GM21528 (cell line): ENCODE measurements at regions not wholly inside any gene's neighbourhood (a gene's known extent, or its start where the extent isn't known, plus 50 kb on each side); places are given as distances from the start of the nearest gene placed in this dataset.

Source experiments
- ATAC-seq: cut with Tn5 transposase; IDR thresholded peaks from one replicate; pipeline ENCODE4 v1.9.1; 2021; ENCODE audit warnings: mild to moderate bottlenecking, moderate library complexity; ENCODE audit not compliant: unreplicated experiment, low FRiP score

- ATAC-seq = no peak
Measured at GRCh38 chr20:57891014-57891413, 181.2 kb upstream of the PMEPA1 start.

- no peak for ATAC-seq
Measured at GRCh38 chr20:57890202-57890800, 180.5 kb upstream of the PMEPA1 start.

- no peak for ATAC-seq
Measured at GRCh38 chr20:57888591-57888990, 178.8 kb upstream of the PMEPA1 start.

- no peak for ATAC-seq
Measured at GRCh38 chr20:57884956-57885355, 175.1 kb upstream of the PMEPA1 start.

- no peak for ATAC-seq
Measured at GRCh38 chr20:57883761-57884160, 173.9 kb upstream of the PMEPA1 start.

- ATAC-seq = no peak
Measured at GRCh38 chr20:57883224-57883623, 173.4 kb upstream of the PMEPA1 start.

GRCh38 chr20:57882451-57883161 lies 172.8 kb upstream of the PMEPA1 start:
- ATAC-seq = no peak

GRCh38 chr20:57881466-57882385 lies 171.9 kb upstream of the PMEPA1 start:
- ATAC-seq = no peak

- no peak for ATAC-seq
Measured at GRCh38 chr20:57880571-57880892, 170.7 kb upstream of the PMEPA1 start.

- no peak for ATAC-seq
Measured at GRCh38 chr20:57879779-57880570, 170.2 kb upstream of the PMEPA1 start.

GRCh38 chr20:57879437-57879778 lies 169.6 kb upstream of the PMEPA1 start:
- ATAC-seq = no peak

GRCh38 chr20:57878786-57879424 lies 169.1 kb upstream of the PMEPA1 start:
- no peak for ATAC-seq

- no peak for ATAC-seq
Measured at GRCh38 chr20:57877995-57878394, 168.2 kb upstream of the PMEPA1 start.

- no peak for ATAC-seq
Measured at GRCh38 chr20:57877131-57877824, 167.5 kb upstream of the PMEPA1 start.

- ATAC-seq = no peak
Measured at GRCh38 chr20:57876163-57876562, 166.3 kb upstream of the PMEPA1 start.

- no peak for ATAC-seq
Measured at GRCh38 chr20:57874141-57874540, 164.3 kb upstream of the PMEPA1 start.

GRCh38 chr20:57872816-57873409 lies 163.1 kb upstream of the PMEPA1 start:
- no peak for ATAC-seq

GRCh38 chr20:57871237-57871632 lies 161.4 kb upstream of the PMEPA1 start:
- ATAC-seq = no peak

- no peak for ATAC-seq
Measured at GRCh38 chr20:57870597-57871236, 160.9 kb upstream of the PMEPA1 start.
